Spinal cord (tissue), 9 donors: ENCODE measurements at regions not wholly inside any gene's neighbourhood (a gene's known extent, or its start where the extent isn't known, plus 50 kb on each side); places are given as distances from the start of the nearest gene placed in this dataset.

ENCODE experiments used
- DNase-seq, 6 donors: peaks; one replicate each; pipeline versions ENCODE4 v3.0.0 to v3.0.0-alpha.2; 2013 to 2015; ENCODE audit warnings: low spot score in 6 of 6, low read depth in 4 of 6
- H3K27ac ChIP-seq: one replicate; pipeline ENCODE4 v1.5.1; 2013; ENCODE audit warnings: low read depth, low read length, control low read depth
- H3K27me3 ChIP-seq: one replicate; pipeline ENCODE4 v1.6.1; 2013; ENCODE audit warnings: low read length; ENCODE audit not compliant: control insufficient read depth, insufficient read depth
- H3K36me3 ChIP-seq: one replicate; pipeline ENCODE4 v1.6.1; 2013; ENCODE audit warnings: low read length; ENCODE audit not compliant: control insufficient read depth, insufficient read depth
- H3K4me1 ChIP-seq: one replicate; pipeline ENCODE4 v1.6.1; 2013; ENCODE audit warnings: low read length; ENCODE audit not compliant: control insufficient read depth, insufficient read depth
- H3K4me3 ChIP-seq: one replicate; pipeline ENCODE4 v1.5.1; 2013; ENCODE audit warnings: low read depth, low read length, control low read depth
- H3K9me3 ChIP-seq: one replicate; pipeline ENCODE4 v1.6.1; 2013; ENCODE audit warnings: low read length; ENCODE audit not compliant: control insufficient read depth, insufficient read depth
- WGBS: methylation state at CpG from one replicate; pipeline ENCODE4 v1.1.5; 2013; ENCODE audit warnings: missing lambda C conversion rate; ENCODE audit not compliant: insufficient coverage; 5-methylcytosine and 5-hydroxymethylcytosine counted together
- donor health status: healthy.

DNA sequence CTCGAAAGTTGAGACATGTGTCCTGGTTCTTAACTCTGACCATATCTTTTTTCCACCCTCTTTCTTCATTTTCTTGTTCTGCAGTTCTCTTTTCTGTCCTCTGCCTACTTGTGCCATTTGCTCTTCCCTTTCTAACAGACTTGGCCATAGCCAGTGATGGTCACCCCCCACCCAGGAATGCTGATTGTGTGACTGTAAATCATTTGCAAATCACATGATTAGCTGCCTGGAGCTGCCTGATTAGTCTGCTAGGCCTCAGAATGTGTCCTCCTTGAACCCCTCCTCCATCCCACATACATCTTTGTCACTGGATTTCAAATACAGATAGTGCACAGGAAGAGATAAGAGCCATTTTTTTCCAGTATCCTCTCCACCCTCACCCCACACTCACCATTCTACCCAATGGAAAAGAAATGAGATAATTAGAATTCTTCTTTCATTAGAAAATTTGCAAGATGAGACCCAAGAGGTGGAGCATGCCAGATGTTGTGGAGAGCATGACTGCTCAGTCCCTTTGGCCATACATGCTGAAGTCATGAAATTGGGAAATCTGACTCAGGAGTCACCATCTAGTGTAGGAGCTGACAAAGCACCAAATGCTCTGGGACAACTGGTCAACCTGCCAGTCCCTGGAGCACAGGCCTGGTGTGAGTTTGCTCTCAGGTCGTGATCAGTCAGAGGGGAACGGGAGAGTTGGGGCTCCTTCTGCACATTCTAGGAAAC is 538.2 kb downstream of the CCDC171 start:
- H3K27ac ChIP-seq: no peak overlapping the region
- no peak for DNase-seq
- peaks cover 6% of the 10 kb centered on the region for H3K4me1 ChIP-seq
- H3K4me3 ChIP-seq: no peak overlapping the region
- WGBS: 90% methylated on average over 2 of the region's 3 CpGs
- H3K36me3 ChIP-seq: no peaks in the 10 kb centered on the region
- H3K27me3 ChIP-seq: no peaks in the 10 kb centered on the region
- H3K9me3 ChIP-seq: no peaks in the 10 kb centered on the region

DNA sequence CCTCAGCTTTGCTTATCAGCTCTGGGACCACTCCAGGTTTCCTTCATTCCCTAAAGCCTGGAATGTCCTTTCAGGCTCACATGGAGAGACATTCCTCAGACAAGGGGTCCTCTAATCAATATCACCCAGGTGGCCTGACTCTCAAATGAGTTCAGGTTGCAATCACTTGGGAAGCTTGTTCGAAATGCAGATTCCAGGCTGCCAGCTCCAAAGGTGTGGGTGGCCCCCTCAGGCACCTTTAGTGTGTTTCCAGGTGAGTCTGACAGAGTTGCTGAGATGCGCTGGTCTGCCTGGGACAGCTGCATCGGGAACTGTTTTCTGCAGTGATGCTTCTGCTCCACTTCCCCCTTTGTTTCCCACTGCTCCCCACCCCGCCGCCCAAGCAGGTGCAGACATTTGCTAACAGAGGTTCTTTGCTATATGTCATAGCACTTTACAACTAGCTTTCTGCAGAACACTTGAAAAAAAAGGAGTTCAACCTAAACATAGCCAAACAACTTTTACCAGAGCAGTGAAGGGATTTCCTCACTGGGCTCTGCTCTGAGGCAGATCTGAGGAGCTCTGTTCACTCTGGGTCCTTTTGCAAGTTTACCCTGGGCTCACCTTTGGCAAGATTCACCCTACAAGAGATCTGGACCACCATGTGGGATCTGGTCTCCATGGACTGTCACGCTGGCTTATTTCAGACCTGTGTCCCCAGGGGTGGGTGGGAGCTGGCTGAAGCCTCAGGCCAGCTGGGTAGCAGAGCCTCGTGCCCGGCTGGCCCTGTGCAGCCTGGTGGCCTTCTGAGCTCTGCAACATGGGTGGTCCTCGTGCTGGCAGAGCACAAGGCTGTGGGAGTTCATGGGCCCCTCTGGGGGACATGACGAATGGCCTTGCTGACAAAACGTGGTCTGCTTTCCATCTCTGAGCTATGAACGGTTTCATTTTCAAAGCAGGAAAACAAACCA is 539.6 kb downstream of the CCDC171 start:
- no peak for DNase-seq
- H3K4me3 ChIP-seq: no peak overlapping the region
- H3K27me3 ChIP-seq: no peaks in the 10 kb centered on the region
- WGBS: 56% methylated on average over 12 of the region's 12 CpGs
- peaks cover 6% of the 10 kb centered on the region for H3K4me1 ChIP-seq
- no peaks in the 10 kb centered on the region for H3K36me3 ChIP-seq
- no peak overlapping the region for H3K27ac ChIP-seq
- H3K9me3 ChIP-seq: no peaks in the 10 kb centered on the region

DNA sequence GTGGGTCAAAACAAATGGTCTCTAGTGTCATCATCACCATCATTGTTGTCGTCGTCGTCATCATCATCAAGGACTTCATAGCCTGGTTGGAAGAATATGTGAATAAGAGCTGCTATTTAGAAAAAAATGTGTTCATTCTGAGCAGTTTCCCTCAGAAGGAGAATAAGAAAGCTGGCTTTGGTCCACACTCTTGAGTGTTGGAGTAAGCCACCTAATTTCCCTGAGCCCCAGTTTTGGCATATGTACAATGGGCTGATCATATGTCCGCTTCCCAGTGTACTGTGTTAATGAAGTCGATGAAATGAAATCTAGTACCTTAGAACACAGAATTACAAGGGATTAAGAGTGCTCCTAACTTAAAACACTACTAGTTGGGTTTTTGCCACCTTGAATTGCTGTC is 545.5 kb downstream of the CCDC171 start:
- Histone ChIP-seq H3K4me1 (peaks cover 16% of the 10 kb centered on the region), H3K27ac (no peak overlapping the region), H3K4me3 (no peak overlapping the region), H3K27me3 (no peaks in the 10 kb centered on the region), H3K9me3 (no peaks in the 10 kb centered on the region), H3K36me3 (no peaks in the 10 kb centered on the region)
- WGBS: no CpG with 5 or more reads among the region's 5 CpGs
- peak in 1 of 6 donors; percentile 42 for DNase-seq

DNA sequence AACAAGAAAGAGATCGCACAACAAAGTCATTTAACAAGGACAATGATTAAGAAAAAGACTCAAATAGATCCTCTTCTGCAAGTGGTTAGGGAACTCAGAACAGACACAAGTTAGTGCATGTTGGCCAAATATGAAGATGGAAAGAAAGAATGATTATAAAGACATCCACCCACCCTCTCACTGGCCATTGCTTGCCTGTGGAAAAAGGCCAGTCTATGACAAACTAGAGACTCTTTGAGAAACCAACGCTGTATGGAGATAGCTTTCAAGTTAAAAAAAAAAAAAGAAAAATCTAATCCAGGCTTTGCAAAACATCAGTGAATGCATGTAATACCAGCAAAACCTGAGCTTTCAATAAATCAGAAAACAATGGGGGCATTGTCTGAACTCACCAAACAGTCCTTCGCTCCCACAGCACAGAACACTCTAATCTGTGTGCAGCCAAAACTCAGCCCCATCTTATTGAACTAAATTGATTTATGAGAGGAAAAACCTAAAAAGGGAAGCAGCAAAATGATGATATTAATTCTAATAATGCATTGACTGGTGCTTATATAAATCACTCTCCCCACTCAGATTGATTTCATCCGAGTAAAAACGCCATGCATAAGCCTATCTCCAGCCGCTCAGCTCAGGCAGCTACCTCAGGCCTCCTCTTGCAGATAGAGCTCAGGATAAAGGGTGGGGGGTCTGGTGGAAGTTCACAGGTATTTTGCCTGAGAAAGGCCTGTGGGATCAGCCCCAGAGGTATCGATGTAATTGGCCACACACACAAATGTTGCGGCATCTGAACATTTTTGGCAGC is 547.1 kb downstream of the CCDC171 start:
- H3K4me1 ChIP-seq: peaks cover 24% of the 10 kb centered on the region
- WGBS: 64% methylated on average over 2 of the region's 8 CpGs
- DNase-seq: peak in 1 of 6 donors; percentile 40

DNA sequence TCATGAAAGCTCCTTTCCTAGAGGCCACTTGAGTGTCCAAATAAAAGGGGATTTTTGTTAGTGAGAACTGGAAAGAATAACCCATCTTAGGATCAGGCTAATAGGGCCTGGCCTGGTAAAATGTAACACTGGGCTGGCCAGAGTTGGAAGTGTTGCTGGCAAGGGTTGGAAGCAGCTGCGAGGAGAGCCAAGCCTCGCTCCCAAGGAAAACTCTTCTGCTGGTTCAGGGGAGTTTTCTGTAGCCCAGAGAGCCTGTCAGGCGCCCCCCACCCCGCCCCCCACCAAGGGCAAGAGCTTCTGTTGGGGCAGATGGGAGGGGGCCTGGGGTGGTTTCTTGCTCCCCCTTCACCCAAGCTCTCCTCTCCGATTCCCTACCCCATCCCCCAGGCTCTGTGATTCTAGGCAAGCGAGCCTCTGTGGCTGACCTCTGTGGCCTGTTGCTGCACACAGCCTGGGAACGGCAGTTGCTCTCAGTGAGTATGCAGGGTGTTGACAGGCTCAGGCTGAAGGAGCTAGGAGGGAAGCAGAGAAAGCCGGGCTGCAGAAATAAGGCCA is 547.8 kb downstream of the CCDC171 start:
- no peaks in the 10 kb centered on the region for H3K9me3 ChIP-seq
- no peaks in the 10 kb centered on the region for H3K27me3 ChIP-seq
- 40% methylated on average over 2 of the region's 8 CpGs for WGBS
- no peak overlapping the region for H3K4me3 ChIP-seq
- H3K27ac ChIP-seq: peak overlapping the region; percentile 59
- peaks cover 24% of the 10 kb centered on the region for H3K4me1 ChIP-seq
- no peaks in the 10 kb centered on the region for H3K36me3 ChIP-seq
- DNase-seq: peak in 1 of 6 donors; percentile 46

More for the DNA sequence above, 547.1 kb downstream of the CCDC171 start:
- Histone ChIP-seq H3K36me3 (no peaks in the 10 kb centered on the region), H3K4me3 (no peak overlapping the region), H3K27ac (peak overlapping the region; percentile 59), H3K9me3 (no peaks in the 10 kb centered on the region), H3K27me3 (no peaks in the 10 kb centered on the region)

DNA sequence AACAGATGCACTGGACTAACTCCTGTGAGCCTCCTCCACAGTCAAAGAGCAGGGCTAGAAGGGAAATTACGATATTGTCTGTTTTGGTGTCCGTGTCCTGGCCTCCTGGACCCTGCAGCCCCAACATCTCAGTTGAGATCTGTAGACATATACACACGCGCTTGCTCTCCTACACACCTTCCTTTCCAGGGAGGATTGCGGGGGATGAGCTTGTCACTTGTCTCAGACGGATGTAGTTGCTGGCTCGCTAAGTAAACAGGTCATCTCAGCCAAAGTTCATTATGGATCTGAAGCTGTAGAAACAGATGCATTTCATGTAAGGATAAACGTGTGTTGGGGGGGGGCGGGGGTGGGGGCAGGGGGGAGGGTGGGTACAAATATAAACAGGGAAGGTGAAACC is 549.3 kb downstream of the CCDC171 start:
- Histone ChIP-seq H3K4me3 (no peak overlapping the region), H3K9me3 (no peaks in the 10 kb centered on the region), H3K36me3 (no peaks in the 10 kb centered on the region), H3K27me3 (no peaks in the 10 kb centered on the region), H3K27ac (no peak overlapping the region), H3K4me1 (peaks cover 28% of the 10 kb centered on the region)
- WGBS: no CpG with 5 or more reads among the region's 9 CpGs
- DNase-seq: no peak

DNA sequence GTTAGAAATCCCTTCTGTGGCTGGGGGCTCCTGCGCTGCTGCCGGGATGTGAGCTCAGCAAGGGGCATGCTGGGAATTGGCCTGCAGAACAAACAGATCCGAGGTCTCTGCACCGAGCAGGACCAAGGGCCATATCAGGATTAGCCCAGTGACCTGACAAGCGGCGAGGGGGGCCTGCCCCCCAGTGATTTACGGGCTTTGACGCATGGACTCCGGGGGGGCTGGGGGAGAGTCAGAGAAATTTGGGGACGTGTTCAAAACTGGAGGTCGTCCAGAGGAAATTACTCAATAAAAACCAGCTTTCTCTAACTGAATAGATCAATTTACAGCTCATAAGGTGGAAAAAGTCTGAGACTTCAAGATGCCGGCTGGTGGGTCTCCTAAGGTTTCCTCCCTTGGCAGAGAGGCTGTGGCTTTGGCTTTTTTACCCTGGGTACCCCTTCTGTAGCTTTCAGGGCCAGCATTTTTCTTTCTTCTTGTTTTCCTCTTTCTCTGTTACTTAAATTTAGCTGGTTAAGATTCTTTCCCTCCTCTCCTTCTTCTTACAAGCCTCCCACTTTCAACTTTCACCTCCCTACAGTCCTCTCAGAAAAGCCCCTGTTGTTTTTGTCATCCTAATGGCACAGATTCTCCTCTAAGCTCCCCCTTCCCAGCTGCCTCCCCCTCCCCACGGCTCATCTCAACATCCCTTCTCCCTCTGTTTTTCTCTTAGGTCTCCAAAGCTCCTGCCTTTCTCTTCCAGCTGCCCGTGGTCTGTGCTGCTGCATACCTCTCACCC is 551.0 kb downstream of the CCDC171 start:
- no peak for DNase-seq
- Histone ChIP-seq H3K36me3 (no peaks in the 10 kb centered on the region), H3K27me3 (no peaks in the 10 kb centered on the region), H3K9me3 (peaks cover 2% of the 10 kb centered on the region), H3K27ac (peak overlapping the region; percentile 71), H3K4me3 (no peak overlapping the region), H3K4me1 (peaks cover 28% of the 10 kb centered on the region)
- 26% methylated on average over 7 of the region's 14 CpGs for WGBS

DNA sequence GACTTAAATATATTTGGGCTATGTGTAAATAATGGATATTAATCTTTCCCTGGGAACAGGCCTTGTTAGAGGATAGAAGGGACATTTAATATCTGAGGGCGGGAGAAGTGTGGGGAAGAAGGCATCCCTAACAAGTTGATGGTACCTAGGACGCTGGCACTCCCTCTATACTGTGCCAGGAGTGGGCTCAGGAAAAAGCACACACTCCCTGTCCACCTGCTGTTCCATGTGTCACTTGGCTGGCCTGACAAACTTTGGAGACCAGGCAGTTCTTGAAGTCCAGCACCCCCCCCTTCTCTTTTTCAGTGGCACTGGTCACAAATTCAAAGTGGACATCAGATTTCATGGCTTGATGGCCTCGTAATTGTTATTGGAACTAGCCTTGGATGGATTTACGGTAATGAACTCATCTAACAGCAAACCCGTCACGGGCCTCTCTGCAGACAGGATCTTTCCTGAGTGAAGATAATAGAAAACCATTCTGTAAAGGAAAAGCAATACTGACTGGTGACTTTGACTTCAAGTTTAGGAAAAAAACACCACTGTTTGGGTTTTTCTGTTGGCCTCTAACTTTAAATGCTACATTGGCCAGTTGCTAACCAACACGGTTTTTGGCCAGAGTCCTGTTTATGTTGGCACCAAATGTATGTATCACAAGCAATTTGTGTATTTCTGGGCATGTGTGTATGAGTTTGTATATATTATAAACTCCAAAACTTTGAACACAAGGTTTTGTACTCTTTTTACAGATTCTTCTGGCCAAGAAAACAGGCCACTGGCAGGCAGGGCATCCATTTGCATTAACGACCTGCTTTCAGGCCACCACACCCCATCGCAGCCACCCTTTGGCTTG is 552.6 kb downstream of the CCDC171 start:
- WGBS: 55% methylated on average over 7 of the region's 9 CpGs
- H3K4me3 ChIP-seq: no peak overlapping the region
- peak in 2 of 6 donors; percentile 27 to 47 for DNase-seq
- peaks cover 24% of the 10 kb centered on the region for H3K4me1 ChIP-seq
- peaks cover 2% of the 10 kb centered on the region for H3K9me3 ChIP-seq
- peak overlapping the region; percentile 78 for H3K27ac ChIP-seq
- no peaks in the 10 kb centered on the region for H3K27me3 ChIP-seq
- H3K36me3 ChIP-seq: no peaks in the 10 kb centered on the region
